ENCODE measurements at regions not wholly inside any gene's neighbourhood (a gene's known extent, or its start where the extent isn't known, plus 50 kb on each side); places are given as distances from the start of the nearest gene placed in this dataset.
A peak's percentile ranks its signal among the peaks of the same experiment; 100 is the strongest.

GRCh38 chr2:212708355-212708754, 169.8 kb upstream of the ERBB4 start:
- Histone ChIP-seq H3K4me3 (no peak overlapping the region), H3K4me1 (peaks cover 4% of the 10 kb centered on the region), H3K36me3 (ENCODE audit: low read depth, missing control alignments) (no peaks in the 10 kb centered on the region), H3K27me3 (no peaks in the 10 kb centered on the region), H3K9me3 (no peaks in the 10 kb centered on the region), H3K27ac (no peak overlapping the region)
- intact Hi-C loops (cut with DNase I; ENCODE audit: low total_unique reads): no loop called here
- no peak for TF ChIP-seq POLR2A (IDR thresholded peaks at IDR 0.05)
- TF ChIP-seq, protein P1, sequence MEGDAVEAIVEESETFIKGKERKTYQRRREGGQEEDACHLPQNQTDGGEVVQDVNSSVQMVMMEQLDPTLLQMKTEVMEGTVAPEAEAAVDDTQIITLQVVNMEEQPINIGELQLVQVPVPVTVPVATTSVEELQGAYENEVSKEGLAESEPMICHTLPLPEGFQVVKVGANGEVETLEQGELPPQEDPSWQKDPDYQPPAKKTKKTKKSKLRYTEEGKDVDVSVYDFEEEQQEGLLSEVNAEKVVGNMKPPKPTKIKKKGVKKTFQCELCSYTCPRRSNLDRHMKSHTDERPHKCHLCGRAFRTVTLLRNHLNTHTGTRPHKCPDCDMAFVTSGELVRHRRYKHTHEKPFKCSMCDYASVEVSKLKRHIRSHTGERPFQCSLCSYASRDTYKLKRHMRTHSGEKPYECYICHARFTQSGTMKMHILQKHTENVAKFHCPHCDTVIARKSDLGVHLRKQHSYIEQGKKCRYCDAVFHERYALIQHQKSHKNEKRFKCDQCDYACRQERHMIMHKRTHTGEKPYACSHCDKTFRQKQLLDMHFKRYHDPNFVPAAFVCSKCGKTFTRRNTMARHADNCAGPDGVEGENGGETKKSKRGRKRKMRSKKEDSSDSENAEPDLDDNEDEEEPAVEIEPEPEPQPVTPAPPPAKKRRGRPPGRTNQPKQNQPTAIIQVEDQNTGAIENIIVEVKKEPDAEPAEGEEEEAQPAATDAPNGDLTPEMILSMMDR (IDR thresholded peaks at IDR 0.05): no peak
- 50 to 78% methylated on average over 2 of the region's 2 CpGs for WGBS, 2 donors
- no peak for DNase-seq

GRCh38 chr2:212695426-212695825, 156.8 kb upstream of the ERBB4 start:
- Histone ChIP-seq H3K36me3 (ENCODE audit: low read depth, missing control alignments) (no peaks in the 10 kb centered on the region), H3K9me3 (no peaks in the 10 kb centered on the region), H3K27ac (no peak overlapping the region), H3K27me3 (no peaks in the 10 kb centered on the region), H3K4me1 (no peaks in the 10 kb centered on the region), H3K4me3 (no peak overlapping the region)
- DNase-seq: no peak
- intact Hi-C loops (cut with DNase I; ENCODE audit: low total_unique reads): no loop called here
- 66 to 74% methylated on average over 1 of the region's 1 CpG for WGBS, 2 donors
- TF ChIP-seq, protein P1 (IDR thresholded peaks at IDR 0.05): no peak
- TF ChIP-seq POLR2A (IDR thresholded peaks at IDR 0.05): no peak

DNA sequence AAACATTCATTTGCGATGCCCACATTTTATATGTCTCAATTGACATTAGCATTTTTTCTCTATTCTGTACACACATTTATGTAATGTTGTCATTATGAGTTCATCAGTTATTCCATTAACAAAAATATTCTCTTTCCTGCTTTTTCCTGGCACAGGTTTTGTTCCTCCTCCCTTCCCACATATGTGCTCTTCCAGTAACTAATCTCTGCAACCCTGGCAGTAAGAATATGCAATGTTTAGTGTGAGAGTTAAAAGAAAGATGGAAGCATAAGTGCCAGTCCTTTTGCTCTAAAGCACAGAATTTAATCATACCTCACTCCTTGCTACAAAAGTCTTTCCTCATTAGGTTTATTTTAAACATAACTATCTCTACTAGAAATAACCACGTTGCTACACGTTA, 155.8 kb upstream of the ERBB4 start:
- intact Hi-C loops (cut with DNase I; ENCODE audit: low total_unique reads): no loop called here
- H3K9me3 ChIP-seq: no peaks in the 10 kb centered on the region
- TF ChIP-seq POLR2A (IDR thresholded peaks at IDR 0.05): no peak
- TF ChIP-seq, protein P1 (IDR thresholded peaks at IDR 0.05): no peak
- WGBS, 2 donors: 50 to 73% methylated on average over 3 of the region's 3 CpGs
- no peaks in the 10 kb centered on the region for H3K4me1 ChIP-seq
- H3K4me3 ChIP-seq: no peak overlapping the region
- H3K27ac ChIP-seq: no peak overlapping the region
- H3K27me3 ChIP-seq: no peaks in the 10 kb centered on the region
- DNase-seq: no peak
- H3K36me3 ChIP-seq (ENCODE audit: low read depth, missing control alignments): no peaks in the 10 kb centered on the region

DNA sequence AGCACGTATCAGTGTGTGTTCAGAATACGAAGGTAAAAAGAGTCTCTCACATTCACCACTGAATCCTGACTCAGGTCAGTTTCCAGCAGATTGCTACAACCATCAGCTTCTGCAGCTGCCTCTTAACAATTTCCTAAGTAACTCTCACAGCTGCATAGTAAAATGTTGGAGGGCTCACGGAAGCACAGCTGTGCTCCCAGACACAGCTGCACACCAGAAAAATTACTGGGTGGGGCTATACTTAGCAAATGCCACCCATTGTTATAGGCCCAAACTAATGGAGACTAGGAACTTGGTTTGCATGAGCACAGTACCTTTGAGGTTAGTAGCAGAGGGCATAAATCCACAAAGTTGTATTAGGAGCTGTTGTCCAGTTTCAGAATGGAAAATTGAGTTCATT, 153.9 kb upstream of the ERBB4 start:
- DNase-seq: no peak
- no peaks in the 10 kb centered on the region for H3K36me3 ChIP-seq (ENCODE audit: low read depth, missing control alignments)
- H3K9me3 ChIP-seq: no peaks in the 10 kb centered on the region
- H3K4me3 ChIP-seq: no peak overlapping the region
- 54 to 63% methylated on average over 3 of the region's 3 CpGs for WGBS, 2 donors
- H3K27ac ChIP-seq: no peak overlapping the region
- intact Hi-C loops (cut with DNase I; ENCODE audit: low total_unique reads): no loop called here
- TF ChIP-seq, protein P1 (IDR thresholded peaks at IDR 0.05): no peak
- TF ChIP-seq POLR2A (IDR thresholded peaks at IDR 0.05): no peak
- H3K27me3 ChIP-seq: no peaks in the 10 kb centered on the region
- H3K4me1 ChIP-seq: no peaks in the 10 kb centered on the region

DNA sequence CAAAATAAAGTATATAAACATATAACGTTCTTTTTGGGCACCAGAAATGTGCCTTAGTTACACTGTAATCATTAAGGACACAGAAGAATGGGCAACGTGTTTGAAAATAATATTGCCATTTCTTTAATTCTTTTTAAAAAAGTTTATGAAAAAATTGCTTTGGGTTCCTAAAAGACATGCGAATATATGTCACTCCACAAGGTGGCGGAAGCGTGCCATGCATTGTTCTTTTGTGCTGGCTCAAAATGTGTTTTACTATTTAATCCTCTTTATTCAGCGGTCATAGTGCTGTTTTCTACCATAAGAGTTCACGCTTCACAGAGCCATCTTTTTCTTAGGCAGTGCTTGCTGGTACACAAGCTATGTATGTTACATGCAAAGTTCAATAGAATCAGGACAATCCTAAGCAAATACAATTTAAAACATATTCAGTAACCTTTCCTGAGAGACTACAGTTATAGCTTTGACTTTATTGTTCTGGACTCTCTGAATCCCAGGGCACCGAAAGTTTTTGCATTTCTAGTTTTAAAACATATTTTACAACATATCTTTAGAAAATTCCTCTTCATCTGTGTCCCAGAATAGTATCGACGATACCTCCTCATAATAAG, 147.8 kb upstream of the ERBB4 start:
- no peak overlapping the region for H3K4me3 ChIP-seq
- no peaks in the 10 kb centered on the region for H3K9me3 ChIP-seq
- peak; percentile 81 for DNase-seq
- H3K27ac ChIP-seq: no peak overlapping the region
- no peak for TF ChIP-seq POLR2A (IDR thresholded peaks at IDR 0.05)
- TF ChIP-seq, protein P1 (IDR thresholded peaks at IDR 0.05): peak; percentile 55 to 89 (median 83)
- WGBS, 2 donors: 6 to 15% methylated on average over 10 of the region's 10 CpGs
- no peaks in the 10 kb centered on the region for H3K27me3 ChIP-seq
- intact Hi-C loops (cut with DNase I; ENCODE audit: low total_unique reads): no loop called here
- H3K36me3 ChIP-seq (ENCODE audit: low read depth, missing control alignments): no peaks in the 10 kb centered on the region
- H3K4me1 ChIP-seq: no peaks in the 10 kb centered on the region
